ENCODE measurements at regions not wholly inside any gene's neighbourhood (a gene's known extent, or its start where the extent isn't known, plus 50 kb on each side); places are given as distances from the start of the nearest gene placed in this dataset.

DNA sequence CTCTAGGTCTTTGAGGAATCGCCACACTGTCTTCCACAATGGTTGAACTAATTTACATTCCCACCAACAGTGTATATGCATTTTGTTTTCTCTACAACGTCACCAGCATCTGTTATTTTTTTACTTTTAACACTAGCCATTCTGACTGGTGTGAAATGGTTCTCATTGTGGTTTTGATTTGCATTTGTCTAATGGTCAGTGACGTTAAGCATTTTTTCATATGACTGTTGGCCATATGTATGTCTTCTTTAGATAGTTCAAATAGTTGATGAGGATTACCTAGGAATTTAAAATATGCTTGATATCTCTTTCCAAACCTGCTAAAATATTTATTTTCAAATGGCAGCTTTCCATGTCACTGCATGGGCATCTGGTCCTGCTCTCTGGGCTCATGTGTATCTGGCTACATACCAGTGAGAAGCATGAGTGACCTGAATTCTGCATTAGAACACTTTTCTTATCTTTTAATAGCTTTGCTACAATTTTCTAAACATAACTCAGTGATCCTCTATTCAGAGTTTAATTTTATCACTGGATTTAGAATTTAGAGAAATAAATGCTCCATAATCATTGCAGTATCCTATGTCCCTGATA lies 95.8 kb upstream of the ADAMTS16 start:
- DNase-seq, result no peak

GRCh38 chr5:5046680-5047502 lies 93.2 kb upstream of the ADAMTS16 start:
- DNase-seq, result no peak

- DNase-seq, result no peak
Measured at GRCh38 chr5:5050801-5051200, 89.3 kb upstream of the ADAMTS16 start.

DNA sequence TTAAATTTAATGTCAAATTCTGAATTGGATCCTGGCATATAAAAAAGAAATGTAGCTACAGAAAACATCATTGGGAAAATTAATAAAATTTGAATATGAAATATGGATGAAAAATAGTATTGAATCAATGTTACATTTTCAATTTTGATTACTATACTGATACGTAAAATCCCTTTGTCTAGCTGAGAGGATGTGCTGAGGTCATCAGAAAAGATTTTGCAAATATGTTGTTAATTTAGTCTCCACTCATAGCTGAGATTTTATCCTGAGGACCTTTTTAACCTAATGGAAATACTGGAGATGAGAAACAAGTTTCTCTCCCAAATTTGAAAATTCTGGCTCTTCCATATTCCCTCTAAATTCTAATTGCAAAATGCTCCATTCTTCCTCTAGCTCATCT lies 84.4 kb upstream of the ADAMTS16 start:
- no peak for DNase-seq

DNA sequence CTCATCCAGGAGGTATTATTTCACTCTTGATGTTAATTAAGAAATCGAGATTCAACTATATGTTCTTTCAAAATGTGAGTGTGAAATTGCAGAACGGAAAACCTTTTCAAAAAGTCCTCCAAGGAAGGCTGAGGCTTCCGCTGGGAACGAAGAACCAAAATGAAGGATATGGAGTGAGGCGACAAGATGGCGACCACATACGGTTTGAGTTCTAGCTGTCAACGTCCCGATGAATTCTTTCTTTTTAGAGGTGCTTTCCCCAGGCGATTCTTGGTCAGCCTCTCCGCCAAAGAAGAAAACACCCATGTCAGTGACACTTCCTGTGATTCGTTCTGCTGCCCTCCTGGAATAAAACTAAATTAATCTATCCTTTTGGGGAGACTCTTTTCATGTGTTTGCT lies 78.3 kb upstream of the ADAMTS16 start:
- DNase-seq, result no peak

DNA sequence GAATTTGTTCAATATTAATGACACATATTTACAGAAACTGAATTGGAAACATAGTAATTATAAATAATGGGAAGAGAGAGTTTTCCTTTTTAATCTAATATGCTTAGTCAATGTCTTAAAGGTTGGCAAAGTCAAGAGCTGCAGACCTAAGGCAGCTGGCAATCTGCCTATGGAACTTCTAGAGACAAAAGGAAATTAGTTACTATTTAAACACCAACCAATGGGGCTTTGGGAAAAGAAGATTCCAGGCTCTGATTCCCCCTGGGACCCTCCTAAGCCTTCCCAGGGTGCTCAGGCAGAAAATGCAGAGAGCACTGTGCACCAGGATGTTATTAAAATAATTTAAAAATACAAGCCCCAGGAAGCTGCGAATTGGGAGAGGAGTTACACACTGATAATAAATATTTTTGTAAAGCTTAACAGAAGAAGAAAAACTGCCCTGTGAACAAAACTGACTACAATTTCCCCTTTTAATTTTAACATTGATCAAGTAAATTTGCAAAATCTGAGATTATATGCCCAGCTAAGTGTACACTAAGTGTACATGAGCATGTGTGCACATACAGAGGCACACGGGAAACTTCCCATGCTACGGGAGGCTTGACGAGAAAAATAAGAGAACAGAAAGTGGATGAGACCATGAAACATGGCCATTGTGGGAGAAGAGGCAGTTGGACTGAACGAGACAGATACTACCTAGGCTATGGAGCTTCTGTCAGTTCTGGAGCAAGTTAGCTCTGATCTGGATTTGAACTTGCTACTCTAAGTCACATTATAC lies 77.4 kb upstream of the ADAMTS16 start:
- no peak for DNase-seq

DNA sequence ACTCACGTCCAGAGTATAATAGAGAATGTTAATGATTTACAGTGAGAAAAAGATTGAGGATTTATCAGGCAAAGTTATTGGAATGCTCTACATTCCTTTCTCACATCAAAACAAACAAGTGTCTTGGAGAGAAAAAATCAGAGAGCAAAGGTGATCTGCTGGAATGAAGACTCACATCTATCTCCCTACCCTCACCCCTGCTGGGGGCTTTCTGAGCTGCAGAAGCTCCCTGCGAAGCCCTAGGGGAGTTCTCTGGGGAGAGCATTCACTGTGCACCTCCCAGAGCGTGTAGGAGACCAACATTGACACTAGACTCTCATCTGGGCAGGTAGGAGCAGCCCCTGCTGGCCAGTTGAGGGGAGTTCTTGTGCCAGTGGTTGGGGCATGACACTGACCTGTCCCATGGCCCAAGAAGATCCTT lies 76.6 kb upstream of the ADAMTS16 start:
- peak in 1 of 2 experiments; percentile 23 for DNase-seq

GRCh38 chr5:5065472-5065871 lies 74.7 kb upstream of the ADAMTS16 start:
- DNase-seq, result no peak

DNA sequence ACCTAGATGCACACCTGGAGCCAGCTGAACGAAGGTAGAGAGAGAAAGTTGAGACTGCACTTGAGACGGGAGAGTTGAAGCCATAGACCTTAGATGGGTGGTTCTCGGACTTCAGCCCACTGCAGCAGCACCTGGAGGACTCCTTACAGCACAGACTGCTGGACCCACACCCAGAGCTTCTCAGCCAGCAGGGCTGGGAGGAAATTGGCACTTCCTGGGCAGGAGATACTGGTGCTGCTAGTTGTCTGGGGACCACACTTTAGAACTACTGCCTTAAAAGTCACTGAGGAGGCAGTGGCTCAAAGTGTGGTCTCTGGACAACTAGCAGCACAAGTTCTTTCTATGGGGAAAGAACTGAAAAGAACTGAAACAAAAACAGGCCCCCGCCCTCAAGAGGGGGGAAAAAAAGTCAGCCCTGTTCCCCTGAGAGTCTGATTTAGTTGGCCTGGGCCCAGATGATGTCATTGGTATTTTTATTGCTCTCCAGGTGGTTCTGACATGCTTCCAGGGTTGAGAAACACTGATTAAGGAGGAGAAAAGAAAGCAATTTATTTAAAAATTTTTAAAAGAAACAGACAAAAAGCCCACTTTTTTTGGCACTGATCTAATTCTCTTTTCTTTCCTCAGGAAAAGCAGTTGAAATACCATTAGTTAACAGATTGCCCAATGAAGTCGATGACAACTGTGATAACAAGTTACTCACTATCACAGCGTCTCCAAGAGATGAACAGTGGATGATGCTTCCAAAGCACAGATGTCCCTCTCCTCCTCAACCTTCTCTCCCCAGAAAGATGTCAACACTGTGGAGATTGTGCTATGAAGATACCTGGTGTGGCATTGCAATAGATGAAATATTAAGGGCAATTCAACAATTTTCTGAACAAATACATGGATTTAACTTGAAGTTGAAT lies 73.6 kb upstream of the ADAMTS16 start:
- DNase-seq, result no peak

DNA sequence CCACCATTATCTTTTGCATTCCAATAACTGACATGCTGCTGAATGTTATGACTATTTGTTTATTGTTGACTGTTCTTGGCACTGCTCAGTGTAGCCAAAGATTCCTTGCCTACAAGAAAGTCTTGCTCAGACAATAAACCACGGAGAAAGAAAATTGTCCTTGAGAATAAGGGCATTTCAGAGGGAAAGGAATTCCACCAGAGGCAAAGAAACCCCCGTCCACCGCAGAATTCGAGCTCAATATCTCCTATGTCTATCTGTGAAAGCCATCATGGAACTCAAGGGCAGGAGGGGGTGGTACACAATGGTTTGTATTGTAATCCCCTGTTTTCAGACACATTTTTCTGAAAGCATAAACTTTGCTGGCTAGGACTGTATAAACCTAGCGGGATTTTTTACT lies 70.3 kb upstream of the ADAMTS16 start:
- no peak for DNase-seq

GRCh38 chr5:5071554-5071953 lies 68.6 kb upstream of the ADAMTS16 start:
- no peak for DNase-seq

GRCh38 chr5:5077236-5077635 lies 62.9 kb upstream of the ADAMTS16 start:
- no peak for DNase-seq

- no peak for DNase-seq
Measured at GRCh38 chr5:5078009-5078897, 61.9 kb upstream of the ADAMTS16 start.

DNA sequence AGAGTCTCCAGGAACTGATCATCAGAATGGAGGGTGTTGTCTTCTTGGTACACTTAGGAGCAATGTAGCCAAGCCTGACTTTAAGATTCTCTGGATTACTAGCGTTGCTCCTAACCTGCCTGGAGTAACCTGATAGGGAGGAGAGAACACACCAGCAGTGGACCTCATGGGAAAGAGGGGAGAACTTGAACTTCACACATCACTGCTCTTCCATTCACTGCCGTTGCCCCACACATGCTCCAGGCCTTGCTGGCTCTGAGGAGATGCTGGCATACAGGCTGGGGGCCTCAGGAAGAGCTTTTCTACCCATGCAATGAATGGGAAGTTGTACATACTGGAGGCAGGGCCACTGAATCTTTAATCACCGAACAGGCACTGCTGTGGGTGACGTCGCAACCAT lies 60.3 kb upstream of the ADAMTS16 start:
- no peak for DNase-seq

GRCh38 chr5:5080790-5081189 lies 59.3 kb upstream of the ADAMTS16 start:
- DNase-seq, result no peak

DNA sequence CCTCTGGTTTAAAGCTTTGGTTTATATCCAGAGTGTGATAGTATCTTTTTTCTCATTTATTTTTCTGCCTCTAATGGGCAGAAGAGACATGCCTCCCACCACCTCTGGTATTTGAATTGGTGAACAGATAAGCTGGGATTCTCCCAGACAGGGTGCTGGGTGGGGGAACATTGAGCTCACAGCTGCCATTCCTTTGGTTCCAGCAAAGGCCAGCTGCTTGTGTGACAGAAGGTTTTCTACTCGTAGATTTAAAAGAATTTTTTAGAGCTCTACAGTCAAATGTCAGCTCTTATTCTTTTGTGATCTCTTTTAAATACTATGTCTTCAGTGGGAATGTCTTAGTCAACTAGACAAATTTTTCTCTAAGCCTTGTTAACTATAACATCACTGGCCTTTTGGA lies 54.7 kb upstream of the ADAMTS16 start:
- DNase-seq, result no peak

- DNase-seq, result no peak
Measured at GRCh38 chr5:5089895-5090649, 50.1 kb upstream of the ADAMTS16 start.

Data from NCI-H1930 (cell line).